GM19351 (cell line): ENCODE measurements at regions not wholly inside any gene's neighbourhood (a gene's known extent, or its start where the extent isn't known, plus 50 kb on each side); places are given as distances from the start of the nearest gene placed in this dataset.

Experiments
- ATAC-seq: cut with Tn5 transposase; IDR thresholded peaks from one replicate; pipeline ENCODE4 v1.9.1; 2021; ENCODE audit warnings: mild to moderate bottlenecking, moderate library complexity; ENCODE audit not compliant: unreplicated experiment

GRCh38 chr2:173760553-173760952, 204.6 kb downstream of the SP3 start:
- no peak for ATAC-seq

DNA sequence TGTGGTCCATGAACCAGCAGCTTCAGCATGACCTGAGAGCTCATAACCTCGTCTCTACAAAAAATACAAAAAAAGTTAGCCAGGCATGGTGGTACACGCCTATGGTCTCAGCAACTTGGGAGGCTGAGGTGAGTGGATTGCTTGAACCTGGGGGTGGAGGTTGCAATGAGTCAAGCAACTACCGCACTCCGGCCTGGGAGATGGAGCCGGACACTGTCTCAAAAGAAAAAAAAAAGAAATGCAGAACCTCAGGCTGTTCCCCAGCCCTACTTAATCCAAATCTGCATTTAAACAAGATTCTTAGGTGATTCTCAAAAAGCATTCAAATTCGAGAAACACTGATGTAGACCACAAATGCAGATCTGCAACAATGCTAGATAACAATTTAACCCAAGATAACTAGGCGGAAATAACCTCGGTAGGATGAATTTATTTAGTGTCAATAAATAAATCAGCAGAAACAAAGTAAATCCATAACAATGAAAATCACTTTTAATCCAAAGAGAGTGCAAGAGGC, 203.5 kb downstream of the SP3 start:
- ATAC-seq, result no peak

DNA sequence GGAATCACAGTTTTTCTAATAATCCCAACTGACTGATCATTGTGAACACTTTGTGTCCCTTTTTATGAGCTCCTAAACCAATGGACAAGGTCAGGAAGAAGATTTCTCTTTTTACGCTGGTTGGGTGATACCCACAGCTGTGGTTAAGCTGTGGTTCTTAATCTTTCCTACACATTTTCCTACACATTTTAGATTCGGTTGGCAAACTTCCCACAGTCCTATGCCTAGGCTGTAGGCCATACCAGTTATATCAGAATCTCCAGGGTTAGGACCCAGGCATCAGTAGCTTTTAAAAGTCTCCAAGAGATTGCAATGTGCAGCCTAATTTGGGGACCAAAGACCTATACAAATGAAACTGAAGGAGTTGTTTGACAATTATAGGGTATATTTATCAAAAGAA, 203.0 kb downstream of the SP3 start:
- ATAC-seq, result no peak

- ATAC-seq, result no peak
Observed at GRCh38 chr2:173762864-173763263, 202.3 kb downstream of the SP3 start.

DNA sequence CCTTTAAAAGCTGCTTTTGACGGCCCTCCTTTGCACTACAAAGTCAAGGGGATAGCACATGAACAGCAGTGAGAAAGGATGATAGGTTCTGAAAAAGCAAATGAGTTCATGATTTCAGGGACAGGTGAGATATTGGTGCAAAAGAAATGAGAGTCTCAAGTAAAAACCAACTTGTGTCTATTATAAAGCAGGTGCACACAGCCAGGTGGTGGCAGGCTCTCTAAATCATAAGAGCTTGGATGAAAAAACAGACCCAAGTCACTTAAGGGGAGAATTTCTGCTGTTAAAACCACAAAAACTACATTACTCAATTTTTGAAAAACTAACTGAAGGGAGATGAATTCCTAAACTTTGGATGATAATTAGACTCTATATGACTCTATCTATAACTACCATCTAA, 201.5 kb downstream of the SP3 start:
- no peak for ATAC-seq

- no peak for ATAC-seq
Observed at GRCh38 chr2:173764094-173764493, 201.1 kb downstream of the SP3 start.

DNA sequence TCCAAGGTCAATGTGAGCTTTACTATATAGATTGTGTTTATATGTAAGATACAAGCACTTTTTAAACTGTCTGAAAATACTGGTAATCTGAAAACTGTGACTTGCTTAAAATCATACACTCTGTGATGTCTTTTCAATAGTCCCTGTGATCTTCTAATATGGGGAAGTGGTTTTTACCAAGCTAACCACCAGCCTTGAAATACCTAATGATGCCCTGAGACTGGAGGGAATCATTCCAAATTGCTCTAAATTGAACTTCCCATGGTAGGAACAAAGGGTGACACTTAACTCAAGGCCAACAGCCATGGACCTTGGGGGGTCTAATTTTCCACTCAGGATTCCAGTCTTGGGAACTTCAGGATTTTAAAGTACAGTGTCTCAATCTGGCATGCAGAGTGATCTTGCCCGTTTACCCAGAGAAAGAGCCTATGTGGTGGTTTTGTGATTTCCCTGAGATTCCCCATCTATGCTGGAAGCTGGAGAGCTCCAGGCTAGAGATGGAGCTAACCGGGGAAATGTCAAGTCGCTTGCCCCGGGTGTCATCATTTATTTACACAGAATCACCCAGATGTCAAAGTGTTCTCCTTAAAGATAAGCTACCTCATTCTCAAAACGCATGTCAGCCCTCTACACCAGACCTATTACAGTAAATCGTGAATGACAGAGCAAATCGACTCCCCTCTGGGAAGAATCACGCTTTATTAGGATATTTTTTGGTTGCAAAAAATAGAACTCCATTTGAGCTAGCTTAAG, 198.5 kb downstream of the SP3 start:
- ATAC-seq, result no peak

DNA sequence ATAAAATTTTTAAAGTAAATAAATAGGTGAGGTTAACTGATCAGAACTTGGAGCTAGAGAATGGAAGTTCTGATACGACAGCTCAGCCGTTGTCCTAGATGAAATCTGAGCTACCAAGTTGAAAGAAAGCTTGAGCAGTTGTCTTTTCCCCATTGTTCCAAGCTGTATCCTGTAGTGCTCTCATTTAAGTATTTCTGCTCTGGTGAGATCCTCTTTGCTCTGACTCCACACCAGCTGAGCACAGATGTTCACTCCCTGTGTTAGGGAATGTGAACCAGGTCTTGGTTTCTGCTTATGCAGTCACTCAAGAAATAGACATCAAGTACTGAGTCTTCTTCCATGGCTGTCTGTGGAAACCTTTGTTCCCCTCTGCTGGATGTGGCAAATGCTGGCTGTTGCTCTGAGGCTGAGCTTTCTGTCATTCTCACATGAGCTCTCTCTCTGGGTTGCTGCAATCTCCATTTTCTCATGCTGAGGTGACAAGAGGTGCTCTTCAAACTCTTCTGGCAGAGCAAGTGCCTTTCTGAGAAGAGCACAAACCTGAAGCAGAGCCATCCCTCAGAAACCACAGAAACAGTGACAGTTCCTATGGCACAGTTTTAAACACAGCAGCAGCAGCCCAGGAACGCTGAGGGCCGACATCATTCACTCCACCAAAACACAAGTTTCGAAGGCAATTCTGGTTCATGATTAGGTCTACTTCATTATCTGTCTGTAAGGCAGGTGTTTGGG, 194.1 kb downstream of the SP3 start:
- no peak for ATAC-seq

DNA sequence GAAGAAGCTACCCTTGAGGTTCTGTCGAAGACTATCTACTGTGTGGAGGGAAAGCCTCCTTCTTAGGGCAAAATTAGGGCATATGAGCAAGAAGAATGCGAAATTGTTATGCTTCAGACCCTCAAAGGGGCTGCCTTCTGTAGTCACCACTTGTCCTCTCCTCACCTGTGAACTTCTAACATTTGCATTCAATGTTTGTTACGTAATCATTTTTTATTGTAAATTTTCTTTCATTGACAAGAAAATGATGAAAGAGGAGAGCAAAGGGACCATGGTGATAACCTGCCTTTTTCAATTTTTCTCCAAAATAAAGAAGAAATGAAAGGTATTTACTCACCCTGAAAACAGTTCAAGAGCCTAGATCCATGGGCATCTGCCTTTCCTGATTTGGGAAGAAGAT, 193.0 kb downstream of the SP3 start:
- no peak for ATAC-seq

- ATAC-seq, result no peak
Observed at GRCh38 chr2:173773076-173773475, 192.1 kb downstream of the SP3 start.

GRCh38 chr2:173775440-173775839, 189.7 kb downstream of the SP3 start:
- ATAC-seq, result no peak

GRCh38 chr2:173782681-173783080, 182.5 kb downstream of the SP3 start:
- ATAC-seq, result no peak

DNA sequence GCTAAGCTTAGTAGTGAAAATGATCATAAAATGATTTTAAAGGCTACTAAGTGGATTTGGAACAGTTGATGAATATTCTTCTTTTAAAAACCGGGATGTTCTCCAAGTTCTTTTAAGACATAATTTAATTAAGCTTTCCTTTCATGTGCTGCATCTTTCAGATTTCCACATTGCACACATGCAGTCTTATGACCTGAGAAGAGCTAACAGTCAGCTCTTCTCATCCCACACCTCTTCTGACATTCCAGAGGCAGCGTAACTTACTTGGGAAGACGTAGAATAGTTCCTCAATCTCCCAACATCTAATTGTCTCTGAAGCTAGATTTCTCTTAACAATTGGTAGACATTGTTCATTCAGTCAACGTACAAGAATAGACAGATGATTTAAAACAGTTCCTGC, 181.8 kb downstream of the SP3 start:
- ATAC-seq, result no peak

GRCh38 chr2:173785813-173786212, 179.4 kb downstream of the SP3 start:
- ATAC-seq, result no peak

DNA sequence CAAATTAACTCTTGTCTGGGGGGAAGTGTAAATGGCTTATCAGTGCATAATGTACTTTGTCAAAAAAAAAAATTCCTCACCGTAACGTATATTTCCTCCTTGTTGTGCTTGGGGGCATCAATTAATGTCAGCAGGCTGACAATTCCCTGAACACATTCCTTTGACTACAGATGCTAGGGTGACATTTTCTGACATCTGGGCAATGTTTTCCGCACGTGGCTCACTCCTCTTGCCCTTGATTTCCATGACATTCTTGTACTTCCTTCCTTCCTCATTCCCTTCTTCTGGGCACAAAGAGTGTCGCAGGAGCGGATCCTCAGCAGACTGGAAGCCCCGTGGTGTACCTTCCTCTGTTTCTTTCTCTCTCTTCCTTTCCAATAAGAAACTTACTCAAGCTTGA, 173.7 kb downstream of the SP3 start:
- no peak for ATAC-seq

DNA sequence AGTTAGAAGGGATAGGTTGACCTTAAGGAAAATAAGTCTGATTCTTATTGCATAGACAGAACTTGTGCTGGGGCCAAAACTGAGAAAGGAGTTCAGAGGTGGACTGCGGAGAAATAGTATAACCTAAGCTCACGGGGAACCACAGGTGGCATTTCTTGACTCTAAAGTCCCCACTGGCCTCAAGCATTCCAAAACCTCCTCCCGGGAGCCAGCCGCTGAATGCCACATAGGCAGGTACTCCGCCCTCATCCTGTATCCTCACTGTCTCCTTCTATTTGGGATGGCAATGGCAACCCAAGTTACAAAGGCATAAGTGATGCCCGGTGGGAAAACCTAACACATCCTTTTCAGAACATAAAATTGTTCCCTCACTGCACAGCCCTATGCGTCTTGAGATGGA, 173.0 kb downstream of the SP3 start:
- ATAC-seq, result no peak

- no peak for ATAC-seq
Observed at GRCh38 chr2:173792741-173793140, 172.4 kb downstream of the SP3 start.

DNA sequence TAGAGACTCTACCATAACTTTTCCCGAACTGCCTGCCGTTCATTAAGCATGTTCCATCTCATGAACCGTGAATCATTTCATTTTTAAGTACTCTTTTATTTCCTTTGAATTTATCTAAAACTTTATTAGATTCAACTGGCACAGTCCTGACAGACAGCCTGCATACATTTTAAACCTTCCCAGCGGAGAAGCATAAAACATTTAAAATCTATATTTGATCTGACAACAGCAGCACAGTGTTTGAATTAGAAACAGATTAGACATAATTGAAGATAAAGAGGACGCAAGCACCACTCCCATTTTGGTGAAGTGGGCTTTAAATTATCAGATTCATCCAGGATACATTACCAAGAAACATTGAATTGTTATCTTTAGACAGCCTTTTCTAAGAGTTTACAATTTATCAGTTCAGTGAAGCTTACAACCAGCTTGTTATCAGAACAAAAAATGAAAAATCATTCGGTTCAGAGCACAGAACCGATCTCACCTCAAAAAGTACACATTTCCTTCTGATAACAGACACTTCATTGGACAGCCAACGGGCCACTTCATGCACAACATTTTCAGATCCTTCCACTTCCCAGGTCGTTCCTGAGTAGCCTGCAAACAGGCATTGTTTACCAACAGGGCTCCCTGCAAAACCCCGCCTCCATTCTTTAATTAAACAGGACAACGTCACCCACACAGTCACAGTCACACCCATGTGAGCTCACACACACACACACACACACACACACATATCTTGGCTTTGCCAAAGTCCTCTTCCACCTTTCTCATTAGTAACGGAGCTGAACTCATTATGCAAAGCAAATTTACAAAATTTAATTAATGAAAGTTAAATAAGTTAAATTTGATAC, 171.2 kb downstream of the SP3 start:
- no peak for ATAC-seq

- ATAC-seq, result no peak
Observed at GRCh38 chr2:173797586-173798263, 167.4 kb downstream of the SP3 start.

- ATAC-seq, result no peak
Observed at GRCh38 chr2:173802518-173802917, 162.7 kb downstream of the SP3 start.

GRCh38 chr2:173803449-173803848, 161.7 kb downstream of the SP3 start:
- ATAC-seq, result no peak
